NT2/D1 (cell line): ENCODE measurements at regions not wholly inside any gene's neighbourhood (a gene's known extent, or its start where the extent isn't known, plus 50 kb on each side); places are given as distances from the start of the nearest gene placed in this dataset.

Source experiments
- SUZ12 ChIP-seq: IDR thresholded peaks from 2 replicates; pipeline ENCODE4 v1.6.1; 2011; ENCODE audit not compliant: insufficient read length, insufficient read depth; ENCODE audit errors: extremely low read depth
- YY1 ChIP-seq: IDR thresholded peaks from 2 replicates; pipeline ENCODE4 v1.6.1; 2011; ENCODE audit not compliant: insufficient read length, insufficient read depth
- ZNF274 ChIP-seq: IDR thresholded peaks from 2 replicates; pipeline ENCODE4 v1.6.1; 2011; ENCODE audit warnings: mild to moderate bottlenecking, low read depth, low read length

DNA sequence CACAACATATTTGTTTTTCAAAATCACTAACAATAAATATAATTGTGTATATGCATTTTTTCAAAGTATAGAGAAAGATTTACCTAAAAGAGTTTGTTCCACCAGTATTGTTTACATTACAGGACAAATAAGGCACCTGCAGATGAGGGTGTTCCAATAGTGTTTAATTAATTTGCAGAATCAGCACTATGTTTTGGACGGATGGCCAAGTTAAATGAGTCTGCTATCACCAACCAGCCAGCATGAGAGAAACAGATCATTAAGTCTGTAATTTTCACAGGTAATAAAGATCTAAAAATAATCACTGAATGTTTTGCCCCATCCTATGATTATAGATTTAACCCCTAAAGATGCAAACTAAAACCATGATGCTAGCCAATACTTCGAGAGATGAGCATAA, 2247.0 kb downstream of the NCAM2 start:
- TF ChIP-seq YY1: no peak
- TF ChIP-seq ZNF274: no peak
- TF ChIP-seq SUZ12: no peak
